Endothelial cell of umbilical vein (primary cell): ENCODE measurements at regions not wholly inside any gene's neighbourhood (a gene's known extent, or its start where the extent isn't known, plus 50 kb on each side); places are given as distances from the start of the nearest gene placed in this dataset.

Source experiments
- POLR2A ChIP-seq: IDR thresholded peaks from 2 replicates; pipeline ENCODE4 v1.6.1; 2012; ENCODE audit warnings: low read depth, mild to moderate bottlenecking, control low read depth, low read length
- POLR2AphosphoS5 ChIP-seq: IDR thresholded peaks from 2 replicates; pipeline ENCODE4 v1.6.1; 2012; ENCODE audit warnings: low read depth, mild to moderate bottlenecking, control low read depth, low read length, moderate library complexity; ENCODE audit not compliant: insufficient read depth
- TF ChIP-seq, protein P1 (sequence below), 2 donors: IDR thresholded peaks; 1 replicate in 1 of 2; 2 replicates in 1 of 2; pipeline ENCODE4 v1.5.1; 2011; ENCODE audit warnings: low read length in 2 of 2, mild to moderate bottlenecking in 2 of 2, moderate library complexity in 2 of 2, control low read depth in 1 of 2, inconsistent platforms in 1 of 2, low read depth in 1 of 2; ENCODE audit not compliant: insufficient read depth in 1 of 2; ENCODE audit errors: extremely low read depth in 1 of 2

DNA sequence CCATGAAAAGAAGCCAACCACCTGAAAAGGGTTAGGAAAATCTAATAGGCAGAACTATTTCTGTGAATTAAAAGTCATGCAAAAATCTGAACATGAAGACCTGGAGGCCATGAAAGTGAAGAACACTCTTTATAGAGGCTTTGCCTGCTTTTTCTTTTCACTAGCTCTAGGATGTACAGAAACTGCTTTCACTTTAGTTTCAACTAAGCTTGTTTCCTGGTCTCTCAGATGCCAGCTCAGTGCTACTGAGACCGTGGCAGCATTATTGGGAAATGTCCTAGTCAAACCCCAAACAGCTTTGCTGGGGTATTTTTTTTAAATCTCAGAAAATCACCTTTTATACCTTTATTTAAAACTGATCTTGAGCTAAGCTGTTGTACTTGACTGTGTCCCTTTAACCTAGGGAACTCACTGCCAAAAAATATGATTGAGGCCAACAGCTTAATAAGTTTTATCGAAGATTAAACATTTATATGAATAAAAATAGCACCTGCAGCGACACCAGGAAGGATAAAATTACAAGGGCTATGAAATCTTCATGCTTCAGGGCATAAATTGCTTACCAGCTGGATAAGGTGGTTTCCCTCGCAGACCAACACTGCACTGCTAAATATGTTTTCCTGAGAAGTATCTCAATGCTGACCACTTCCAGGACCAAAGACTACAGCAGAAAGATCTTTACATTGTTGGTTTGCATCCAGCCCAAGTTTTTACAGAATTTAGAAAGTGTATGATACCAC lies 621.8 kb upstream of the ZFHX3 start:
- TF ChIP-seq POLR2AphosphoS5 (no peak), POLR2A (no peak)
- TF ChIP-seq, protein P1, sequence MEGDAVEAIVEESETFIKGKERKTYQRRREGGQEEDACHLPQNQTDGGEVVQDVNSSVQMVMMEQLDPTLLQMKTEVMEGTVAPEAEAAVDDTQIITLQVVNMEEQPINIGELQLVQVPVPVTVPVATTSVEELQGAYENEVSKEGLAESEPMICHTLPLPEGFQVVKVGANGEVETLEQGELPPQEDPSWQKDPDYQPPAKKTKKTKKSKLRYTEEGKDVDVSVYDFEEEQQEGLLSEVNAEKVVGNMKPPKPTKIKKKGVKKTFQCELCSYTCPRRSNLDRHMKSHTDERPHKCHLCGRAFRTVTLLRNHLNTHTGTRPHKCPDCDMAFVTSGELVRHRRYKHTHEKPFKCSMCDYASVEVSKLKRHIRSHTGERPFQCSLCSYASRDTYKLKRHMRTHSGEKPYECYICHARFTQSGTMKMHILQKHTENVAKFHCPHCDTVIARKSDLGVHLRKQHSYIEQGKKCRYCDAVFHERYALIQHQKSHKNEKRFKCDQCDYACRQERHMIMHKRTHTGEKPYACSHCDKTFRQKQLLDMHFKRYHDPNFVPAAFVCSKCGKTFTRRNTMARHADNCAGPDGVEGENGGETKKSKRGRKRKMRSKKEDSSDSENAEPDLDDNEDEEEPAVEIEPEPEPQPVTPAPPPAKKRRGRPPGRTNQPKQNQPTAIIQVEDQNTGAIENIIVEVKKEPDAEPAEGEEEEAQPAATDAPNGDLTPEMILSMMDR (IDR thresholded peaks at IDR 0.05; ENCODE audit: extremely low read depth in 1 of 2, insufficient read depth in 1 of 2, low read depth in 1 of 2, low read length in 2 of 2) = no peak
